SK-N-SH (cell line): ENCODE measurements at regions not wholly inside any gene's neighbourhood (a gene's known extent, or its start where the extent isn't known, plus 50 kb on each side); places are given as distances from the start of the nearest gene placed in this dataset.

Source experiments
- CTCF ChIA-PET: fragments of 300-600, 350-600 bp; formaldehyde crosslinking; extraction: SDS; loops from one replicate; lab custom pipeline; 2021; lab: Yijun Ruan, JAX
- POLR2A ChIA-PET: fragments of 350-600 bp; sonication (Branson Sonifier 250); formaldehyde crosslinking; extraction: SDS; loops from one replicate; lab custom pipeline; 2020; ENCODE audit warnings: antibody characterized with exemption, inconsistent platforms; lab: Yijun Ruan, JAX
- DNase-seq: peaks from one replicate; pipeline ENCODE4 v3.0.0; 2012
- H2AFZ ChIP-seq: fragments of 200-600 bp; sonication (generic); 2 replicates; pipeline ENCODE4 v1.8.1; 2016; ENCODE audit warnings: antibody characterized with exemption, mild to moderate bottlenecking, low read depth
- H3F3A ChIP-seq: fragments of 200-600 bp; sonication (generic); replicated peaks from 2 replicates; pipeline ENCODE3; 2016; ENCODE audit warnings: antibody characterized with exemption, mild to moderate bottlenecking; ENCODE audit not compliant: insufficient read depth
- H3K27ac ChIP-seq, 2 experiments: fragments of 200-500 bp in 1 of 2; fragments of 200-600 bp in 1 of 2; sonication (Bioruptor generic) in 1 of 2; sonication (generic), shearing (Covaris generic) in 1 of 2; 2 replicates each; pipeline versions ENCODE4 v1.5.1 to v1.6.1; 2014 to 2016; ENCODE audit warnings: low read depth in 2 of 2, inconsistent platforms in 1 of 2, low read length in 1 of 2, mild to moderate bottlenecking in 1 of 2, mixed read lengths in 1 of 2
- H3K27me3 ChIP-seq: fragments of 200-600 bp; sonication (generic), shearing (Covaris generic); 2 replicates; pipeline ENCODE4 v1.6.1; 2016; ENCODE audit warnings: mixed run types; ENCODE audit not compliant: insufficient read depth
- H3K36me3 ChIP-seq, 2 experiments: fragments of 200-500 bp in 1 of 2; fragments of 200-600 bp in 1 of 2; sonication (Bioruptor generic) in 1 of 2; sonication (generic) in 1 of 2; replicated peaks in 1 of 2; 2 replicates each; pipeline versions ENCODE3 to v1.5.1; 2014 to 2016; ENCODE audit warnings: low read length in 1 of 2, mild to moderate bottlenecking in 1 of 2; ENCODE audit not compliant: insufficient read depth in 2 of 2, control insufficient read depth in 1 of 2
- H3K4me1 ChIP-seq, 2 experiments: fragments of 200-500 bp in 1 of 2; fragments of 200-600 bp in 1 of 2; sonication (Bioruptor generic) in 1 of 2; sonication (generic), shearing (Covaris generic) in 1 of 2; 2 replicates each; pipeline versions ENCODE4 v1.5.1 to v1.6.1; 2014 to 2016; ENCODE audit warnings: low read depth in 1 of 2, low read length in 1 of 2, mixed run types in 1 of 2; ENCODE audit not compliant: insufficient read depth in 2 of 2, control insufficient read depth in 1 of 2
- H3K4me2 ChIP-seq: fragments of 200-600 bp; sonication (generic), shearing (Covaris generic); 2 replicates; pipeline ENCODE4 v1.6.1; 2017; ENCODE audit warnings: mixed run types
- H3K4me3 ChIP-seq, 2 experiments: fragments of 200-500 bp in 1 of 2; fragments of 200-600 bp in 1 of 2; sonication (Bioruptor generic) in 1 of 2; sonication (generic), shearing (Covaris generic) in 1 of 2; 2 replicates each; pipeline versions ENCODE4 v1.5.1 to v1.8.1; 2014 to 2016; ENCODE audit warnings: low read depth in 2 of 2, inconsistent platforms in 1 of 2, low read length in 1 of 2, mild to moderate bottlenecking in 1 of 2, mixed read lengths in 1 of 2, moderate library complexity in 1 of 2
- H3K79me2 ChIP-seq: fragments of 200-600 bp; sonication (generic); 2 replicates; pipeline ENCODE4 v1.8.1; 2017; ENCODE audit warnings: mild to moderate bottlenecking; ENCODE audit not compliant: insufficient read depth
- H3K9ac ChIP-seq: fragments of 200-600 bp; sonication (generic); 2 replicates; pipeline ENCODE4 v1.6.1; 2017; ENCODE audit warnings: mixed run types
- H3K9me2 ChIP-seq: fragments of 200-600 bp; sonication (generic); 2 replicates; pipeline ENCODE4 v1.6.1; 2017; ENCODE audit warnings: mixed run types
- H3K9me3 ChIP-seq: fragments of 200-600 bp; sonication (generic); 2 replicates; pipeline ENCODE4 v1.6.1; 2017; ENCODE audit warnings: mixed run types, mild to moderate bottlenecking, moderate library complexity
- H4K20me1 ChIP-seq: fragments of 200-600 bp; sonication (generic); 2 replicates; pipeline ENCODE4 v1.6.1; 2017; ENCODE audit warnings: mild to moderate bottlenecking, mixed run types; ENCODE audit not compliant: insufficient read depth
- CHD2 ChIP-seq: fragments of 150-350 bp; IDR thresholded peaks from 2 replicates; pipeline ENCODE4 v1.6.1; 2018; ENCODE audit warnings: low read length; ENCODE audit not compliant: partially characterized antibody
- CTCF ChIP-seq: fragments of 200-600 bp; sonication (generic); IDR thresholded peaks from 2 replicates; pipeline ENCODE4 v1.6.1; 2017; ENCODE audit warnings: antibody characterized with exemption, mild to moderate bottlenecking, moderate library complexity
- EP300 ChIP-seq, 2 experiments: IDR thresholded peaks; 2 replicates each; pipeline versions ENCODE4 v1.4.0 to v1.6.1; 2012; ENCODE audit warnings: borderline replicate concordance in 1 of 2, low read depth in 1 of 2, low read length in 1 of 2
- FOXJ3 ChIP-seq: sonication (generic); formaldehyde crosslinking; IDR thresholded peaks from 2 replicates; pipeline ENCODE4 v1.5.1; 2020; ENCODE audit warnings: mild to moderate bottlenecking, missing genetic modification reagents
- FOXM1 ChIP-seq: IDR thresholded peaks from 2 replicates; pipeline ENCODE4 v1.4.0; 2012; ENCODE audit warnings: low read depth, mild to moderate bottlenecking
- GATA2 ChIP-seq: sonication (generic); formaldehyde crosslinking; IDR thresholded peaks from 2 replicates; pipeline ENCODE4 v1.5.0; 2020; ENCODE audit warnings: mild to moderate bottlenecking, missing genetic modification reagents
- MAX ChIP-seq: IDR thresholded peaks from 2 replicates; pipeline ENCODE4 v1.4.0; 2012; ENCODE audit warnings: low read depth
- MEF2A ChIP-seq: IDR thresholded peaks from 2 replicates; pipeline ENCODE4 v1.4.0; 2012; ENCODE audit warnings: low read depth, borderline replicate concordance
- MXI1 ChIP-seq: IDR thresholded peaks from 2 replicates; pipeline ENCODE4 v1.6.1; 2012; ENCODE audit warnings: mild to moderate bottlenecking, low read depth, low read length, improper control_type of control experiment
- NRF1 ChIP-seq: IDR thresholded peaks from 2 replicates; pipeline ENCODE4 v1.6.1; 2012; ENCODE audit warnings: low read depth, mild to moderate bottlenecking, low read length
- POLR2AphosphoS5 ChIP-seq: IDR thresholded peaks from 2 replicates; pipeline ENCODE4 v1.6.1; 2012; ENCODE audit warnings: low read depth, low read length
- RAD21 ChIP-seq: IDR thresholded peaks from 2 replicates; pipeline ENCODE4 v1.6.1; 2012; ENCODE audit warnings: mild to moderate bottlenecking, low read length
- RCOR1 ChIP-seq: fragments of 150-350 bp; IDR thresholded peaks from 2 replicates; pipeline ENCODE4 v1.6.1; 2017; ENCODE audit warnings: antibody characterized with exemption, low read length
- RFX5 ChIP-seq: IDR thresholded peaks from 2 replicates; pipeline ENCODE4 v1.6.1; 2012; ENCODE audit warnings: mild to moderate bottlenecking, improper control_type of control experiment, low read length
- RXRA ChIP-seq: IDR thresholded peaks from 2 replicates; pipeline ENCODE4 v1.4.0; 2012; ENCODE audit warnings: low read depth, mild to moderate bottlenecking, borderline replicate concordance
- TAF1 ChIP-seq: IDR thresholded peaks from 2 replicates; pipeline ENCODE4 v1.6.1; 2012; ENCODE audit warnings: low read depth, mild to moderate bottlenecking, low read length, moderate library complexity, borderline replicate concordance
- TEAD4 ChIP-seq: IDR thresholded peaks from 2 replicates; pipeline ENCODE4 v1.4.0; 2012; ENCODE audit warnings: mild to moderate bottlenecking, borderline replicate concordance; ENCODE audit not compliant: insufficient read depth
- USF1 ChIP-seq: IDR thresholded peaks from 2 replicates; pipeline ENCODE4 v1.4.0; 2012; ENCODE audit warnings: low read depth, borderline replicate concordance
- USF2 ChIP-seq: fragments of 150-350 bp; IDR thresholded peaks from 2 replicates; pipeline ENCODE4 v1.6.1; 2017; ENCODE audit warnings: antibody characterized with exemption, low read length, low read depth, borderline replicate concordance
- YY1 ChIP-seq: IDR thresholded peaks from 2 replicates; pipeline ENCODE4 v1.4.0; 2012; ENCODE audit warnings: low read depth, mild to moderate bottlenecking
- WGBS: methylation state at CpG from one replicate; pipeline ENCODE4 v1.1.6; 2017; ENCODE audit warnings: low lambda C conversion rate; 5-methylcytosine and 5-hydroxymethylcytosine counted together

DNA sequence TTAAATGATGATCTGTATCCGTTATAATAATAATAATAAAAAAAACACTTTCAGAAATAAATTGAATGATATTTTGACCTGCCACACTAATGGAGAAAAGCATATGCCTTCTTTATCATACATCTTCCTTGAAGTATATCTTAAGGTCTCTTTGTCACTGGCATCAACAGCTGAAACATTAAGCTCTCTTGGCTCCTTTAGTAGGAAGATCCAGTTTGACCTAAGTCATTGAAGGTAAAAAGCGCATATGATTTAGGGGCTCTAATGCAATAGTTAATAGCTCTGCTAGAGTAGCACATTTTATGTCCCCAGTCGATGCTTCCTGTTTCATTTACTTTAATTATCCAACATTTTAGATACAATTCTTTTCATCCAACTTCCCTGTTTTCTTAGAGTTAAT lies 1010.8 kb downstream of the STPG2 start:
- ChIA-PET CTCF (no interaction called here), POLR2A (no interaction called here)
- Histone ChIP-seq H2AFZ (no peak overlapping the region), H3K36me3 (no peaks in the 10 kb centered on the region), H3K79me2 (no peaks in the 10 kb centered on the region), H3F3A (no peaks in the 10 kb centered on the region), H4K20me1 (no peaks in the 10 kb centered on the region), H3K27ac (no peak overlapping the region), H3K4me3 (no peak overlapping the region), H3K9ac (no peak overlapping the region), H3K4me1 (no peaks in the 10 kb centered on the region), H3K9me3 (no peaks in the 10 kb centered on the region), H3K4me2 (no peak overlapping the region), H3K9me2 (no peaks in the 10 kb centered on the region), H3K27me3 (no peaks in the 10 kb centered on the region)
- WGBS, result 45% methylated on average over 3 of the region's 3 CpGs
- no peak for TF ChIP-seq CTCF
- TF ChIP-seq RCOR1, result no peak
- no peak for TF ChIP-seq RXRA
- TF ChIP-seq TAF1, result no peak
- TF ChIP-seq FOXJ3 (CRISPR knock-in tag), result no peak
- TF ChIP-seq USF1, result no peak
- no peak for TF ChIP-seq TEAD4
- TF ChIP-seq CHD2, result no peak
- TF ChIP-seq MAX, result no peak
- TF ChIP-seq EP300 (IDR thresholded peaks at IDR 0.05; ENCODE audit: borderline replicate concordance in 1 of 2, low read depth in 1 of 2, low read length in 1 of 2), result no peak
- TF ChIP-seq FOXM1, result no peak
- TF ChIP-seq MXI1, result no peak
- TF ChIP-seq USF2, result no peak
- TF ChIP-seq RFX5, result no peak
- TF ChIP-seq YY1, result no peak
- no peak for TF ChIP-seq POLR2AphosphoS5
- TF ChIP-seq MEF2A, result no peak
- no peak for TF ChIP-seq GATA2 (CRISPR knock-in tag)
- no peak for TF ChIP-seq NRF1
- TF ChIP-seq RAD21, result no peak
- no peak for DNase-seq
